SU-DHL-6 (cell line): ENCODE measurements at regions not wholly inside any gene's neighbourhood (a gene's known extent, or its start where the extent isn't known, plus 50 kb on each side); places are given as distances from the start of the nearest gene placed in this dataset.

Experiments used
- H2AFZ ChIP-seq: fragments of 200-600 bp; sonication (generic); 2 replicates; pipeline ENCODE4 v1.6.1; 2014; ENCODE audit warnings: low read depth, mild to moderate bottlenecking, moderate library complexity, mixed read lengths, antibody characterized with exemption, low read length; ENCODE audit not compliant: severe bottlenecking
- H3F3A ChIP-seq: fragments of 200-600 bp; shearing (Covaris generic); 2 replicates; pipeline ENCODE4 v1.6.0; 2016; ENCODE audit warnings: antibody characterized with exemption, mild to moderate bottlenecking; ENCODE audit not compliant: insufficient read depth
- H3K27ac ChIP-seq: fragments of 200-600 bp; sonication (generic); 2 replicates; pipeline ENCODE4 v1.5.1; 2016; ENCODE audit warnings: low read depth, mild to moderate bottlenecking, low read length, moderate library complexity, mixed read lengths
- H3K27me3 ChIP-seq: fragments of 200-600 bp; sonication (generic), shearing (Covaris generic); 2 replicates; pipeline ENCODE4 v1.6.0; 2014; ENCODE audit warnings: mild to moderate bottlenecking, low read length
- H3K36me3 ChIP-seq: fragments of 200-600 bp; sonication (generic); 2 replicates; pipeline ENCODE4 v1.6.1; 2014; ENCODE audit warnings: mild to moderate bottlenecking, low read length, mixed read lengths
- H3K4me2 ChIP-seq: fragments of 300-600, 200-600 bp; shearing (Covaris generic), sonication (generic); 2 replicates; pipeline ENCODE4 v1.6.0; 2014; ENCODE audit warnings: low read length, low read depth, mild to moderate bottlenecking; ENCODE audit not compliant: poor library complexity, severe bottlenecking
- H3K4me3 ChIP-seq: fragments of 200-600 bp; sonication (generic); 2 replicates; pipeline ENCODE4 v1.5.1; 2014; ENCODE audit warnings: antibody characterized with exemption, low read length, mild to moderate bottlenecking, mixed read lengths; ENCODE audit not compliant: insufficient read depth, poor library complexity, severe bottlenecking
- H3K79me2 ChIP-seq: fragments of 200-600 bp; sonication (generic); 2 replicates; pipeline ENCODE4 v1.6.1; 2014; ENCODE audit warnings: mild to moderate bottlenecking, low read length, moderate library complexity; ENCODE audit not compliant: insufficient read depth
- H3K9ac ChIP-seq: fragments of 200-600 bp; sonication (generic); 2 replicates; pipeline ENCODE4 v1.7.0; 2014; ENCODE audit warnings: mild to moderate bottlenecking, low read length
- H3K9me2 ChIP-seq: fragments of 200-600 bp; sonication (generic); replicated peaks from 2 replicates; pipeline ENCODE4 v1.6.1; 2014; ENCODE audit warnings: low read length; ENCODE audit not compliant: insufficient read depth
- H3K9me3 ChIP-seq: fragments of 200-600 bp; sonication (generic); 2 replicates; pipeline ENCODE4 v1.6.1; 2014; ENCODE audit warnings: low read length, mixed read lengths; ENCODE audit not compliant: insufficient read depth
- H4K20me1 ChIP-seq: fragments of 200-600 bp; sonication (generic); 2 replicates; pipeline ENCODE4 v1.6.1; 2014; ENCODE audit warnings: low read depth, mild to moderate bottlenecking, antibody characterized with exemption, low read length, moderate library complexity, mixed read lengths
- EZH2phosphoT487 ChIP-seq: fragments of 200-600 bp; sonication (generic), shearing (Covaris generic); conservative IDR thresholded peaks from 2 replicates; pipeline ENCODE4 v1.6.1; 2018; ENCODE audit warnings: mild to moderate bottlenecking, antibody characterized with exemption, low read length, moderate library complexity, mixed read lengths
- TF ChIP-seq, protein P1 (sequence below): fragments of 200-600 bp; sonication (generic); IDR thresholded peaks from one replicate; pipeline ENCODE4 v1.5.1; 2017; ENCODE audit warnings: antibody characterized with exemption, mild to moderate bottlenecking, low read length, moderate library complexity; ENCODE audit not compliant: insufficient read depth, poor library complexity, severe bottlenecking

DNA sequence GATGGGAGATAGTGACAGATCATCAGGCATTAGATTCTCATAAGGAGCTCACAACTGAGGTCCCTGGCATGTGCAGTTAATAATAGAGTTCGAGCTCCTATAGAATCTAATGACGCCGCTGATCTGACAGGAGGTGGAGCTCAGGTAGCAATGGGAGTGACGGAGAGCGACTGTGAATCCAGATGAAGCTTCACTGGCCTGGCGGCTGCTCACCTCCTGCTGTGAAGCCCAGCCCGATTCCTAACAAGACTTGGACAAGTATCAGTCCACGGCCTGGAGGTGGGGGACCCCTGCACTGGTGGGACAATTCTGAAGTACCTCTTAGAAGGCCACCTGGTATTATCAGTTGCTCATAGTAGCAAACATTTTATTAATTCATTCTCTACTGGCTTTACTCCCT is 377.9 kb upstream of the ITGA1 start:
- Histone ChIP-seq H4K20me1 (no peaks in the 10 kb centered on the region), H3K27ac (no peak overlapping the region), H3F3A (no peaks in the 10 kb centered on the region), H2AFZ (no peak overlapping the region), H3K4me2 (no peak overlapping the region), H3K9ac (no peak overlapping the region), H3K27me3 (no peaks in the 10 kb centered on the region), H3K4me3 (no peak overlapping the region), H3K36me3 (no peaks in the 10 kb centered on the region), H3K9me3 (no peaks in the 10 kb centered on the region), H3K79me2 (no peaks in the 10 kb centered on the region), H3K9me2 (no peaks in the 10 kb centered on the region)
- TF ChIP-seq, protein P1, sequence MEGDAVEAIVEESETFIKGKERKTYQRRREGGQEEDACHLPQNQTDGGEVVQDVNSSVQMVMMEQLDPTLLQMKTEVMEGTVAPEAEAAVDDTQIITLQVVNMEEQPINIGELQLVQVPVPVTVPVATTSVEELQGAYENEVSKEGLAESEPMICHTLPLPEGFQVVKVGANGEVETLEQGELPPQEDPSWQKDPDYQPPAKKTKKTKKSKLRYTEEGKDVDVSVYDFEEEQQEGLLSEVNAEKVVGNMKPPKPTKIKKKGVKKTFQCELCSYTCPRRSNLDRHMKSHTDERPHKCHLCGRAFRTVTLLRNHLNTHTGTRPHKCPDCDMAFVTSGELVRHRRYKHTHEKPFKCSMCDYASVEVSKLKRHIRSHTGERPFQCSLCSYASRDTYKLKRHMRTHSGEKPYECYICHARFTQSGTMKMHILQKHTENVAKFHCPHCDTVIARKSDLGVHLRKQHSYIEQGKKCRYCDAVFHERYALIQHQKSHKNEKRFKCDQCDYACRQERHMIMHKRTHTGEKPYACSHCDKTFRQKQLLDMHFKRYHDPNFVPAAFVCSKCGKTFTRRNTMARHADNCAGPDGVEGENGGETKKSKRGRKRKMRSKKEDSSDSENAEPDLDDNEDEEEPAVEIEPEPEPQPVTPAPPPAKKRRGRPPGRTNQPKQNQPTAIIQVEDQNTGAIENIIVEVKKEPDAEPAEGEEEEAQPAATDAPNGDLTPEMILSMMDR: no peak
- TF ChIP-seq EZH2phosphoT487: no peak

DNA sequence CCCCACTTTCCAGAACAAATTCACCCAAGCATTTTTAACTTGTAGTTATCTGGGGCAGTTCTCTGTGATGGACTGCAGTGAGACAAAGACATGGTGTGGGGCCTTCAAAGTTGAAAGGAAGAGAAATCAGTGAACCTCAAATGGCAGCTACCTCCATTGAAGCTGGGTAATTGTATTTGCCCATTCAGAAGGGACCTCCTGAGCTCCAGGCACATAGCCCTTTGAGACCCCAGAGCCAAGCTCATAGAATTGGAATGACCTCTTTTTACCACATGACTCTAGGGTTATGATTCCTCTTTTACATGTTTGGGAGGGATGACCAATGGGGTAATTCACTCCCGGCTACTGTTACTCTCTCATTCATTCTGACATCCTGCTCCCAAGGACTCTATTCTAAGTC is 368.4 kb upstream of the ITGA1 start:
- Histone ChIP-seq H3K79me2 (no peaks in the 10 kb centered on the region), H4K20me1 (no peaks in the 10 kb centered on the region), H3K27me3 (no peaks in the 10 kb centered on the region), H3K4me2 (no peak overlapping the region), H2AFZ (no peak overlapping the region), H3K9ac (no peak overlapping the region), H3K36me3 (no peaks in the 10 kb centered on the region), H3F3A (no peaks in the 10 kb centered on the region), H3K27ac (no peak overlapping the region), H3K9me3 (no peaks in the 10 kb centered on the region), H3K4me3 (no peak overlapping the region), H3K9me2 (no peaks in the 10 kb centered on the region)
- TF ChIP-seq, protein P1: no peak
- TF ChIP-seq EZH2phosphoT487: no peak

DNA sequence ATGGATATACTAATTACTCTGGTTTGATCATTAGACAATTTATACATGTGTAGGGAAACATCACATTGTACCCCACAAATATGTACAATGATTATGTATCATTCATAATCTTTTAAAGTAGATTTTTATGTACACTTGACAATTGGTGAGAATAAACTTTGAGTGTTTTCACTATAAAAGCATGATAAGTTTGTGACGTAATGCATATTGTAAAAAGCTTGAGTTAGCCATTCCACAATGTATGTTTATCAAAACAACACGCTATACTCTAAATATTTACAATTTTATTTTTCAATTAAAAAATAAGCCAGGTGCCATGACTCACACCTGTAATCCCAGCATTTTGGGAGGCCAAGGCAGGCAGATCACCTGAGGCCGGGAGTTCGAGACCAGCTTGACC is 360.1 kb upstream of the ITGA1 start:
- H3K9me3 ChIP-seq: no peaks in the 10 kb centered on the region
- no peak overlapping the region for H3K27ac ChIP-seq
- no peak overlapping the region for H2AFZ ChIP-seq
- H3K9me2 ChIP-seq: no peaks in the 10 kb centered on the region
- no peaks in the 10 kb centered on the region for H4K20me1 ChIP-seq
- H3K79me2 ChIP-seq: no peaks in the 10 kb centered on the region
- H3K4me2 ChIP-seq: no peak overlapping the region
- no peaks in the 10 kb centered on the region for H3K36me3 ChIP-seq
- no peak overlapping the region for H3K4me3 ChIP-seq
- H3F3A ChIP-seq: no peaks in the 10 kb centered on the region
- no peaks in the 10 kb centered on the region for H3K27me3 ChIP-seq
- TF ChIP-seq EZH2phosphoT487: no peak
- TF ChIP-seq, protein P1: no peak
- H3K9ac ChIP-seq: no peak overlapping the region
